HepG2 (cell line): ENCODE measurements at regions not wholly inside any gene's neighbourhood (a gene's known extent, or its start where the extent isn't known, plus 50 kb on each side); places are given as distances from the start of the nearest gene placed in this dataset.
"Not testable (repeated sequence)": the region's sequence is repeated elsewhere in the genome, so short reads cannot be mapped to it uniquely, and the experiment has no call there.

Experiments
- AHR ChIP-seq: IDR thresholded peaks from 2 replicates; pipeline ENCODE4 v1.6.1; 2018; ENCODE audit warnings: missing genetic modification reagents, missing compliant biosample characterization
- BCL6 ChIP-seq: IDR thresholded peaks from 2 replicates; pipeline ENCODE4 v1.6.1; 2016; ENCODE audit warnings: missing genetic modification reagents, missing compliant biosample characterization
- FOXA1 ChIP-seq, 2 experiments: fragments of 450-650 bp in 1 of 2; sonication (generic) in 1 of 2; formaldehyde crosslinking in 1 of 2; IDR thresholded peaks; 2 replicates each; pipeline versions ENCODE4 v1.4.0 to v1.6.1; 2016 to 2020; ENCODE audit warnings: missing genetic modification reagents in 1 of 2
- FOXK1 ChIP-seq: sonication (generic); formaldehyde crosslinking; IDR thresholded peaks from 2 replicates; pipeline ENCODE4 v1.4.0; 2020; ENCODE audit warnings: low read depth, missing genetic modification reagents, borderline replicate concordance
- MED1 ChIP-seq: sonication (generic); formaldehyde crosslinking; IDR thresholded peaks from 2 replicates; pipeline ENCODE4 v1.4.0; 2020; ENCODE audit warnings: missing genetic modification reagents
- NR2F6 ChIP-seq, 2 experiments: IDR thresholded peaks; 2 replicates each; pipeline ENCODE4 v1.6.1; 2016; ENCODE audit warnings: antibody characterized with exemption in 1 of 2, mild to moderate bottlenecking in 1 of 2
- SPEN ChIP-seq: sonication (generic); formaldehyde crosslinking; IDR thresholded peaks from 2 replicates; pipeline ENCODE4 v1.5.1; 2020; ENCODE audit warnings: low read depth, mild to moderate bottlenecking, missing genetic modification reagents
- TBL1XR1 ChIP-seq: fragments of 150-350 bp; IDR thresholded peaks from 2 replicates; pipeline ENCODE4 v1.6.1; 2014; ENCODE audit warnings: borderline replicate concordance, low read length; ENCODE audit not compliant: partially characterized antibody
- ZFP90 ChIP-seq: sonication (generic); formaldehyde crosslinking; IDR thresholded peaks from 2 replicates; pipeline ENCODE4 v1.8.0; 2022; ENCODE audit warnings: missing genetic modification reagents, mild to moderate bottlenecking, inconsistent platforms, borderline replicate concordance
- ZNF124 ChIP-seq: sonication (generic); formaldehyde crosslinking; IDR thresholded peaks from 2 replicates; pipeline ENCODE4 v1.4.0; 2020; ENCODE audit warnings: missing genetic modification reagents
- ZNF264 ChIP-seq: sonication (generic); formaldehyde crosslinking; IDR thresholded peaks from 2 replicates; pipeline ENCODE4 v1.4.0; 2020; ENCODE audit warnings: missing genetic modification reagents
- ZNF34 ChIP-seq: sonication (generic); formaldehyde crosslinking; IDR thresholded peaks from 2 replicates; pipeline ENCODE4 v1.4.0; 2020; ENCODE audit warnings: mild to moderate bottlenecking, missing genetic modification reagents, borderline replicate concordance
- ZNF703 ChIP-seq: sonication (generic); formaldehyde crosslinking; IDR thresholded peaks from 2 replicates; pipeline ENCODE4 v1.5.1; 2020; ENCODE audit warnings: missing genetic modification reagents, mild to moderate bottlenecking, moderate library complexity, borderline replicate concordance
- ZSCAN31 ChIP-seq: sonication (generic); formaldehyde crosslinking; IDR thresholded peaks from 2 replicates; pipeline ENCODE4 v1.5.0; 2020; ENCODE audit warnings: low read depth, mild to moderate bottlenecking, missing genetic modification reagents
- TF ChIP-seq, protein P1 (sequence below): sonication (generic); formaldehyde crosslinking; conservative IDR thresholded peaks from 2 replicates; pipeline ENCODE4 v1.4.0; 2020; ENCODE audit warnings: missing genetic modification reagents
- TF ChIP-seq, protein P2 (sequence below): sonication (generic); formaldehyde crosslinking; IDR thresholded peaks from 2 replicates; pipeline ENCODE4 v1.8.0; 2022; ENCODE audit warnings: missing genetic modification reagents, mild to moderate bottlenecking, inconsistent platforms, borderline replicate concordance
- TF ChIP-seq, protein P3 (sequence below): sonication (generic); formaldehyde crosslinking; IDR thresholded peaks from 2 replicates; pipeline ENCODE4 v1.4.0; 2020; ENCODE audit warnings: missing genetic modification reagents, borderline replicate concordance
- TF ChIP-seq, protein P4 (sequence below): sonication (generic); formaldehyde crosslinking; IDR thresholded peaks from 2 replicates; pipeline ENCODE4 v1.8.1; 2022; ENCODE audit warnings: low read depth, mild to moderate bottlenecking, missing genetic modification reagents
- TF ChIP-seq, protein P5 (sequence below): sonication (generic); formaldehyde crosslinking; IDR thresholded peaks from 2 replicates; pipeline ENCODE4 v1.4.0; 2020; ENCODE audit warnings: missing genetic modification reagents

DNA sequence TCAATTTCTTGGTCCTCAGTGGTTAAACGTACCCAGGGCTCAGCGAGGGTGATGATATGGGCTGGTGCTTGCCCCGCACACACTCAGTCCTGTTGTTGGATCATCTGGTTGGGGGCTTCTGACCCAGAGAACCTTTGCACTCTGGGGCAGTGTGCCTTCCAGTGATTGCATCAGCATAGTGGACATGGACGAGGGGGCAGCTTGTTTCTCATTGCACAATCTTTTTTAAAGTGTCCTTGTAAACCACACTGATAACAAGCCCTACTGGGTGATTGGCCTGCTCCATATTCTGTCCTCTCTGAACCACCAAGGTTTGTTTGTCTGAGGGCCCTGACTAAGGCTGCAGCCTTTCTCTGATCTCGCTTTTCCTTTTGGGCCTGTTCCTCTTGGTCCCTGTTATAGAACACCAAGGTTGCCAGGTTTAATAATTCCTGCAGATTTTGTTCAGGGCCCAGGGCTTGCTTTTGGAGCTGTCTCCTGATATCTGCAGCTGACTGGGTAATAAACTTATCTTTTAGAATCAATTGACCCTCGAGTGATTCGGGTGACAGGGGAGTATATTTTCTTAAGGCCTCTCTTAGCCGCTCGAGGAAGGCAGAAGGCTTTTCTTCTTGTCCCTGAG, 101.6 kb downstream of the SH3GLB1 start (continued):
- TF ChIP-seq, protein P1, sequence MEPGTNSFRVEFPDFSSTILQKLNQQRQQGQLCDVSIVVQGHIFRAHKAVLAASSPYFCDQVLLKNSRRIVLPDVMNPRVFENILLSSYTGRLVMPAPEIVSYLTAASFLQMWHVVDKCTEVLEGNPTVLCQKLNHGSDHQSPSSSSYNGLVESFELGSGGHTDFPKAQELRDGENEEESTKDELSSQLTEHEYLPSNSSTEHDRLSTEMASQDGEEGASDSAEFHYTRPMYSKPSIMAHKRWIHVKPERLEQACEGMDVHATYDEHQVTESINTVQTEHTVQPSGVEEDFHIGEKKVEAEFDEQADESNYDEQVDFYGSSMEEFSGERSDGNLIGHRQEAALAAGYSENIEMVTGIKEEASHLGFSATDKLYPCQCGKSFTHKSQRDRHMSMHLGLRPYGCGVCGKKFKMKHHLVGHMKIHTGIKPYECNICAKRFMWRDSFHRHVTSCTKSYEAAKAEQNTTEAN = peak; percentile 83
- TF ChIP-seq ZNF34 (peak; percentile 97; the same call in 1 of the 2 replicates), MED1 (CRISPR knock-in tag) (peak; percentile 96), ZNF703 (peak; percentile 73; the same call in 1 of the 2 replicates), FOXA1 (CRISPR knock-in tag; IDR thresholded peaks at IDR 0.05) (peak; percentile 83), ZSCAN31 (CRISPR knock-in tag) (peak; percentile 67; the same call in 1 of the 2 replicates), BCL6 (peak; percentile 95), ZNF124 (CRISPR knock-in tag) (0 out of 2 replicates have a peak, but pooled peaks have one; percentile 44), TBL1XR1 (peak; percentile 70), ZFP90 (peak; percentile 78), AHR (peak; percentile 33; the same call in 1 of the 2 replicates), NR2F6 (IDR thresholded peaks at IDR 0.05) (peak; percentile 83), NR2F6 (CRISPR knock-in tag; IDR thresholded peaks at IDR 0.05) (peak; percentile 92), ZNF264 (CRISPR knock-in tag) (peak; percentile 97; the same call in 1 of the 2 replicates), SPEN (CRISPR knock-in tag) (peak; percentile 66; the same call in 1 of the 2 replicates), FOXK1 (CRISPR knock-in tag) (peak; percentile 95)
- TF ChIP-seq, protein P2, sequence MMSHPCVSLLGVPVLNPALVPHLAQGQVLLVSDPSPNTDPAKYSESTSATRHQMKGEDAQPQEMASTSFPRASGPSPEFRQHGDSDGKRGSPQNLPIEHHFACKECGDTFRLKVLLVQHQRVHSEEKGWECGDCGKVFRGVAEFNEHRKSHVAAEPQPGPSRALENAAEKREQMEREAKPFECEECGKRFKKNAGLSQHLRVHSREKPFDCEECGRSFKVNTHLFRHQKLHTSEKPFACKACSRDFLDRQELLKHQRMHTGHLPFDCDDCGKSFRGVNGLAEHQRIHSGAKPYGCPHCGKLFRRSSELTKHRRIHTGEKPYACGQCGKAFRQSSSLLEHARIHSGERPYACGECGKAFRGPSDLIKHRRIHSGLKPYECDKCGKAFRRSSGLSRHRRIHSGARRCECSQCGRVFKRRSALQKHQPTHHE (CRISPR knock-in tag) = peak; percentile 68; the same call in 1 of the 2 replicates
- not testable (repeated sequence) for TF ChIP-seq FOXA1 (IDR thresholded peaks at IDR 0.05)
- TF ChIP-seq, protein P3, sequence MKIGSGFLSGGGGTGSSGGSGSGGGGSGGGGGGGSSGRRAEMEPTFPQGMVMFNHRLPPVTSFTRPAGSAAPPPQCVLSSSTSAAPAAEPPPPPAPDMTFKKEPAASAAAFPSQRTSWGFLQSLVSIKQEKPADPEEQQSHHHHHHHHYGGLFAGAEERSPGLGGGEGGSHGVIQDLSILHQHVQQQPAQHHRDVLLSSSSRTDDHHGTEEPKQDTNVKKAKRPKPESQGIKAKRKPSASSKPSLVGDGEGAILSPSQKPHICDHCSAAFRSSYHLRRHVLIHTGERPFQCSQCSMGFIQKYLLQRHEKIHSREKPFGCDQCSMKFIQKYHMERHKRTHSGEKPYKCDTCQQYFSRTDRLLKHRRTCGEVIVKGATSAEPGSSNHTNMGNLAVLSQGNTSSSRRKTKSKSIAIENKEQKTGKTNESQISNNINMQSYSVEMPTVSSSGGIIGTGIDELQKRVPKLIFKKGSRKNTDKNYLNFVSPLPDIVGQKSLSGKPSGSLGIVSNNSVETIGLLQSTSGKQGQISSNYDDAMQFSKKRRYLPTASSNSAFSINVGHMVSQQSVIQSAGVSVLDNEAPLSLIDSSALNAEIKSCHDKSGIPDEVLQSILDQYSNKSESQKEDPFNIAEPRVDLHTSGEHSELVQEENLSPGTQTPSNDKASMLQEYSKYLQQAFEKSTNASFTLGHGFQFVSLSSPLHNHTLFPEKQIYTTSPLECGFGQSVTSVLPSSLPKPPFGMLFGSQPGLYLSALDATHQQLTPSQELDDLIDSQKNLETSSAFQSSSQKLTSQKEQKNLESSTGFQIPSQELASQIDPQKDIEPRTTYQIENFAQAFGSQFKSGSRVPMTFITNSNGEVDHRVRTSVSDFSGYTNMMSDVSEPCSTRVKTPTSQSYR (CRISPR knock-in tag) = peak; percentile 89
- TF ChIP-seq, protein P4, sequence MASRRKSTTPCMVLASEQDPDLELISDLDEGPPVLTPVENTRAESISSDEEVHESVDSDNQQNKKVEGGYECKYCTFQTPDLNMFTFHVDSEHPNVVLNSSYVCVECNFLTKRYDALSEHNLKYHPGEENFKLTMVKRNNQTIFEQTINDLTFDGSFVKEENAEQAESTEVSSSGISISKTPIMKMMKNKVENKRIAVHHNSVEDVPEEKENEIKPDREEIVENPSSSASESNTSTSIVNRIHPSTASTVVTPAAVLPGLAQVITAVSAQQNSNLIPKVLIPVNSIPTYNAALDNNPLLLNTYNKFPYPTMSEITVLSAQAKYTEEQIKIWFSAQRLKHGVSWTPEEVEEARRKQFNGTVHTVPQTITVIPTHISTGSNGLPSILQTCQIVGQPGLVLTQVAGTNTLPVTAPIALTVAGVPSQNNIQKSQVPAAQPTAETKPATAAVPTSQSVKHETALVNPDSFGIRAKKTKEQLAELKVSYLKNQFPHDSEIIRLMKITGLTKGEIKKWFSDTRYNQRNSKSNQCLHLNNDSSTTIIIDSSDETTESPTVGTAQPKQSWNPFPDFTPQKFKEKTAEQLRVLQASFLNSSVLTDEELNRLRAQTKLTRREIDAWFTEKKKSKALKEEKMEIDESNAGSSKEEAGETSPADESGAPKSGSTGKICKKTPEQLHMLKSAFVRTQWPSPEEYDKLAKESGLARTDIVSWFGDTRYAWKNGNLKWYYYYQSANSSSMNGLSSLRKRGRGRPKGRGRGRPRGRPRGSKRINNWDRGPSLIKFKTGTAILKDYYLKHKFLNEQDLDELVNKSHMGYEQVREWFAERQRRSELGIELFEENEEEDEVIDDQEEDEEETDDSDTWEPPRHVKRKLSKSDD (CRISPR knock-in tag) = peak; percentile 83
- TF ChIP-seq, protein P5, sequence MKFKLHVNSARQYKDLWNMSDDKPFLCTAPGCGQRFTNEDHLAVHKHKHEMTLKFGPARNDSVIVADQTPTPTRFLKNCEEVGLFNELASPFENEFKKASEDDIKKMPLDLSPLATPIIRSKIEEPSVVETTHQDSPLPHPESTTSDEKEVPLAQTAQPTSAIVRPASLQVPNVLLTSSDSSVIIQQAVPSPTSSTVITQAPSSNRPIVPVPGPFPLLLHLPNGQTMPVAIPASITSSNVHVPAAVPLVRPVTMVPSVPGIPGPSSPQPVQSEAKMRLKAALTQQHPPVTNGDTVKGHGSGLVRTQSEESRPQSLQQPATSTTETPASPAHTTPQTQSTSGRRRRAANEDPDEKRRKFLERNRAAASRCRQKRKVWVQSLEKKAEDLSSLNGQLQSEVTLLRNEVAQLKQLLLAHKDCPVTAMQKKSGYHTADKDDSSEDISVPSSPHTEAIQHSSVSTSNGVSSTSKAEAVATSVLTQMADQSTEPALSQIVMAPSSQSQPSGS (CRISPR knock-in tag) = peak; percentile 91
